Activated CD8-positive, alpha-beta memory T cell treated with anti-CD3 and anti-CD28 coated beads, Interleukin-2, amount 10 ng/mL, durations not matched to agents 7 days and 5 days (primary cell): ENCODE measurements at regions not wholly inside any gene's neighbourhood (a gene's known extent, or its start where the extent isn't known, plus 50 kb on each side); places are given as distances from the start of the nearest gene placed in this dataset.

ENCODE experiments used
- ATAC-seq: fragments of 150-1000 bp; cut with Tn5 transposase; one replicate; pipeline ENCODE4 v1.10.0; 2021; ENCODE audit warnings: moderate library complexity
- CTCF ChIA-PET: fragments of 350-600 bp; sonication (Branson Sonifier 250); formaldehyde crosslinking; loops from one replicate; lab custom pipeline; 2021; ENCODE audit warnings: antibody characterized with exemption; lab: Charles Lee
- DNase-seq: peaks from one replicate; pipeline ENCODE4 v3.0.0-alpha.2; 2020
- H3K27ac Mint-ChIP-seq: one replicate; pipeline ENCODE4 v1.8.0; 2021; ENCODE audit warnings: mild to moderate bottlenecking, mixed read lengths
- H3K27me3 Mint-ChIP-seq: one replicate; pipeline ENCODE4 v1.8.0; 2021; ENCODE audit warnings: mixed read lengths
- H3K36me3 Mint-ChIP-seq: one replicate; pipeline ENCODE4 v1.8.0; 2021; ENCODE audit warnings: mild to moderate bottlenecking, mixed read lengths
- H3K4me1 Mint-ChIP-seq: one replicate; pipeline ENCODE4 v1.8.0; 2021; ENCODE audit warnings: mixed read lengths
- H3K4me3 Mint-ChIP-seq: one replicate; pipeline ENCODE4 v1.8.0; 2021; ENCODE audit warnings: mild to moderate bottlenecking, moderate library complexity, mixed read lengths
- H3K9me3 Mint-ChIP-seq: one replicate; pipeline ENCODE4 v1.8.0; 2022; ENCODE audit warnings: low read depth, mixed read lengths

DNA sequence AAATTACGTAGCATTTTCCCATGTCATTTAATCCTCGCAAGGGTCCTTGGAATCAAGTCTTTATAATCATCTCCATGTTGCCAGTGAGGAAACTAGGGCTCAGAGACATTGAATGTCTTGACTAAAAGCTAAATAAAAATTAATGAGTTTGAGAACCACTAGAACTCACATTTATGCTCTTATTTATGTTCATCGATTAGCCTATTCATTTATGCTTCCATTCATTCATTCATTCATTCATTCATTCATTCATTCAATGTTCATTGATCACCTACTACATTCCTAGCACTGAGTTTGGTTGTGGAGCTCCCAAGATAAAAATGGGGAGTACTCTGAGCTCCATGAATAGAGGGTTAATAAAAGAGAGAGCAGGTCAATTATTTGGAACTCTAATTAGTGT lies 59.7 kb downstream of the KCNA1 start:
- Mint-ChIP-seq H3K9me3 (no peaks in the 10 kb centered on the region), H3K27me3 (peaks cover 22% of the 10 kb centered on the region), H3K36me3 (no peaks in the 10 kb centered on the region), H3K4me1 (no peaks in the 10 kb centered on the region), H3K27ac (no peak overlapping the region), H3K4me3 (no peak overlapping the region)
- CTCF ChIA-PET, result no interaction called here
- DNase-seq (no peak), ATAC-seq (no peak)

DNA sequence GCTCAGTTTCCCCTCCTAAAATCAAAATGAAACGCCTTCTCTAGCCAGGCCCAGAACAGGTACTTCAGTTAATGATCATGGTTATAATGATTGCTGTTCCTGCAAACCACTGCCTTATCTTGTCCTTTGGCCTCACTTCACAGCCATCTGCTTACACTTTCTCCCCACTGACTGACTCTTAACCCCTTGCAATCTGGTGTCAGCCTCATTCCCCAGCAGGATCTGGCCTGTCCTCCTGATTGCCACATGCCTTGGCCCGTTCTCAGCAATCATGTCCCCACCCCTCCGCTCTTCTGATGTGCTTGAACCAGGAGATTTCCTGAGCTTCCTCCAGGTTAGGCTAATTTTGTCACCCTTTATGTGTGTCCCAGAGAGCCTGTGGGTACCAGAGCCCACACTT lies 64.5 kb downstream of the KCNA1 start:
- H3K27me3 Mint-ChIP-seq, result peaks cover 11% of the 10 kb centered on the region
- no peaks in the 10 kb centered on the region for H3K36me3 Mint-ChIP-seq
- DNase-seq (no peak), ATAC-seq (no peak)
- no peaks in the 10 kb centered on the region for H3K9me3 Mint-ChIP-seq
- H3K27ac Mint-ChIP-seq, result no peak overlapping the region
- H3K4me1 Mint-ChIP-seq, result no peaks in the 10 kb centered on the region
- H3K4me3 Mint-ChIP-seq, result no peak overlapping the region
- CTCF ChIA-PET, result no interaction called here

DNA sequence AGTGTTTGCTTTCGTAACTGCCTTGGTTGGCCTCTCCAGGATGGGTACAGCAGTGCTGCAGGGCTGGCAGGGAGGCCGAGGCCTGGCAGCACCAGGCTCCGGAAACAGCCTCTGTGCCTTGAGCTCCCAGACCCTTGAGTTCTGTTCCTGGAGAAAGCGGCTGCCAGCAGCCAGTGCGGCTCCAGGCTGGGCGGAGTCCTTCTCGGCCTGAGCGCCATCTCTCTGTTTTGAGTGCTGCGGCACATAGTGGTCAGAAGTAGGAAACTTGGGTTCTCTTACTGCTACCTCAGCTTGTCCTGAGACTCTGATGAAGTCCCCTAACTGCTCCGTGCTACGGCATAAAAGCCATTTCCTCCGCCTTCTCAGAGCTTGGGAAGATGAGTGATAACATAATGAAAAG lies 65.9 kb downstream of the KCNA1 start:
- peaks cover 19% of the 10 kb centered on the region for H3K27me3 Mint-ChIP-seq
- no peak overlapping the region for H3K27ac Mint-ChIP-seq
- ATAC-seq, result no peak
- no peaks in the 10 kb centered on the region for H3K9me3 Mint-ChIP-seq
- H3K4me3 Mint-ChIP-seq, result no peak overlapping the region
- no peaks in the 10 kb centered on the region for H3K4me1 Mint-ChIP-seq
- CTCF ChIA-PET, result interaction anchor here (0.7 kb wide), 1 partner anchor 122 kb away, joined by 3 read pairs; no protein-coding TSS in a partner anchor
- DNase-seq, result no peak
- no peaks in the 10 kb centered on the region for H3K36me3 Mint-ChIP-seq

DNA sequence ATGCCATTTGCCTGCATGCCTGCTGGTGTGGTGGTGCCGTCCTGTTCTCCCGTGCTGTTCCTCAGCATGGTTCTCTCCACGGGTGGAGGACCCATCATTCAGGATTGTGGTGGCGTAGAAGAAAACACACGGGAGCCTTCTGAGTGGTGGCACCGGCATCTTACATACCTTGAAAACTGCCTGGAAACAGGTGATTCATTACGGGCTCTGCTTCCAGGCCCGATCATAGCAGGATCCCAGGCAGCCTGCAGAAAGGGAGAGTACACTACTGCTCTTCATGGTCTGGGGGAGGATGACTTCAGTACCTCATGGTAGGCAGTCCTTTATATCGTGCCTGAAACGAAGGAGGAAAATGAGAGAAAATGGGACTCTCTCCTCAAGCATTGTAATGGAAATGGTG lies 66.6 kb upstream of the KCNA5 start:
- Mint-ChIP-seq H3K4me3 (no peak overlapping the region), H3K27me3 (peaks cover 21% of the 10 kb centered on the region), H3K9me3 (no peaks in the 10 kb centered on the region), H3K27ac (no peak overlapping the region), H3K4me1 (no peaks in the 10 kb centered on the region), H3K36me3 (no peaks in the 10 kb centered on the region)
- CTCF ChIA-PET, result interaction anchor here (0.6 kb wide), 1 partner anchor 75 kb away, joined by 4 read pairs; no protein-coding TSS in a partner anchor
- no peak for ATAC-seq
- DNase-seq, result no peak

DNA sequence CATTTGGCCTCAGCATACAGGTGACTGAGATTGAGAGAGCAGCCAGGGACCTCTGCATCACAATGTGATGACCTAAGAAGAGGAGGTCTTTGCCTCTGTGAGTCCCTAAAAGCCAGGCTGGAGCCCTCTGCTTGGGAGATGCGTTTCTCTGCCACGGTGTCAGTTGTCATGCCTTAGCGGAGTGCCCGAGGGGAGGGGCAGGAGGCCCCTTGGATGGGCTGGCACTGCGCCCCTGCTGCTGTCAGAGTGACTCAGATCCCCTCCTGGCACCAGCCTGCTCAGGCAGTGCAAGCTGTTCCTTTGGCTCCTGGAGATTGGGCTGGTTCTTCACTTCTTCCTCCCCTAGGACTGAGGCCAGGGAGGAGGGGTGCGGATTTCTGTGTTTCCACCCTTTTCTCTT lies 64.9 kb upstream of the KCNA5 start:
- Mint-ChIP-seq H3K4me1 (no peaks in the 10 kb centered on the region), H3K27me3 (peaks cover 19% of the 10 kb centered on the region), H3K9me3 (no peaks in the 10 kb centered on the region), H3K4me3 (no peak overlapping the region), H3K36me3 (no peaks in the 10 kb centered on the region), H3K27ac (no peak overlapping the region)
- ATAC-seq (no peak), DNase-seq (no peak)
- CTCF ChIA-PET, result no interaction called here

DNA sequence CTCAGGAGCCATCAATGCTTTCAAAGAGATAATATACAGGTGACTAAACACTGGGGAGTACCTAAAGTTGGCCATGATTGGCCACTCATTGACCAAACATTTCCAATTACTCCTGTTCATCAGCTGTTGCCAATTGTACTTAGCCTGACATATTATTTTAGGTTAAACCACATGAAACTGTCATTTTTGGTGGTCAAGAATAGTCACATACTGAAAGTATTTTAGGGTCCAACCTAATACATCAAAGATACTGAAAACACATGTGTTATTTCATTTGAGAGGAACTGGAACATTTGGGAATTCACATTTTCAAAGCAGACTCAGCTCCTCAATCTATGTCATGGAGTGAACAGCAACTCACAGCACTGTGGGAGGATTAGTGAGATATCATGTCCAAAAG lies 63.9 kb upstream of the KCNA5 start:
- Mint-ChIP-seq H3K36me3 (no peaks in the 10 kb centered on the region), H3K27ac (no peak overlapping the region), H3K4me3 (no peak overlapping the region), H3K4me1 (no peaks in the 10 kb centered on the region), H3K27me3 (peaks cover 19% of the 10 kb centered on the region), H3K9me3 (no peaks in the 10 kb centered on the region)
- ATAC-seq (no peak), DNase-seq (no peak)
- CTCF ChIA-PET, result interaction anchor here (0.5 kb wide), 1 partner anchor 274 kb away, joined by 3 read pairs; no protein-coding TSS in a partner anchor

DNA sequence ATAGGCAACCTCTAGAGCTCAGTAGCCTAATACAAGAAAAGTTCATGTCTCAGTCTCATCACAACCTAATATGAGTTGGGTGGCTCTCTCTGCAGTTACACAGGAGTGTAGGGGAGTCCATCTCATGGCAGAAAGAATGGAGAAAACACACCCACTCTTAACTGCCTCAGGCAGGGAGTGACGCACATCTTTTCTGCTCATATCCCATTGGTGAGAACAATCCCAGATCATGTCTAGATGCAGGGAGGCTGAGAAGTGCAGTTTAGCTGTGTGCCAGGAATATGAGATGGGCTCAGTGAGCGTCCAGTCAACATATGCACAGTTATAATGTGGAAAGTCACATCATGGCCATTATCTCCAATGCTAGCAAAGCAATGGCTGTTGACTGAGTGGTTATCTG lies 59.3 kb upstream of the KCNA5 start:
- CTCF ChIA-PET, result no interaction called here
- no peak for ATAC-seq
- H3K27me3 Mint-ChIP-seq, result peaks cover 18% of the 10 kb centered on the region

DNA sequence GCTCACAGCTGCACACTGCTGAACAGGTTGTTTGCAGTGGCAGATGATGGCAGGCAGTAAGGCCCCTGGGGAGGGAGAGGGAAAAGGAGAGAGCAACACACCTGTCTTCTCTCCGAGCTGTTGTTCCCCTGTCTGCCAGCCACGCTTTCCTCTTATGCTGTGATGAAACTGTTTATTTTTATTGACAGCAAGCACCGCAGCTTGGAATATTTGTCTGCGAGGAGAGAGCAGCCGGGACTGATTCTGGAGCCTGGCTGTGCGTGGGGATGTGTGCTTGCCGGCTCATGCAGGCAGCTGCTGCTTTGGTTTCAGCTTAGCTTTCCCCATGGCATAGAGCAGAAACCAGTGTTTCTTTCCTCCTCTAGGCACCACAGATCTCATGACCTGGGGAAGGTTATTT lies 58.7 kb upstream of the KCNA5 start:
- H3K4me3 Mint-ChIP-seq, result no peak overlapping the region
- H3K4me1 Mint-ChIP-seq, result no peaks in the 10 kb centered on the region
- H3K27ac Mint-ChIP-seq, result no peak overlapping the region
- no peaks in the 10 kb centered on the region for H3K36me3 Mint-ChIP-seq
- peaks cover 16% of the 10 kb centered on the region for H3K27me3 Mint-ChIP-seq
- H3K9me3 Mint-ChIP-seq, result no peaks in the 10 kb centered on the region
- ATAC-seq (no peak), DNase-seq (no peak)
- CTCF ChIA-PET, result no interaction called here

More for the DNA sequence above, 59.3 kb upstream of the KCNA5 start:
- H3K4me3 Mint-ChIP-seq, result no peak overlapping the region
- no peak overlapping the region for H3K27ac Mint-ChIP-seq
- no peaks in the 10 kb centered on the region for H3K9me3 Mint-ChIP-seq
- DNase-seq, result no peak
- H3K4me1 Mint-ChIP-seq, result no peaks in the 10 kb centered on the region
- H3K36me3 Mint-ChIP-seq, result no peaks in the 10 kb centered on the region

DNA sequence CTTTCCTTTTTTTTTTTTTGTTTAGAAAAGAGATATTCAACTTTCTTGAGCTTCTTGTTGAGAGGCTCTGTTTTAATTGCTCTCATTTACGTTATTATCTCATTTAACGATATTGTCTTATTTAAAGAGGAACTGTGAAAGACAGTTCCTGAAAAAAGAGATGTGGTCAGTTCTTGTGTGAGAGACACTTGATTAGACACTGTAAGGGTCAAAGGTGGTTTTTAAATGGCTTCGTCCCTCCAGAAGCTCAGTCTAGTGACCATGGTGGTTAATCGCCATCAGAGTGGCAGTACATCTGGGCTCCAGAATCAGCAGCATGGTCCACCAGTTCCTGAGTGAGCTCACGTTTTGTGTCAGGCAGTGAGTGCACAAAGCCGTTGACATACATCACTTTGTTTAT lies 57.9 kb upstream of the KCNA5 start:
- Mint-ChIP-seq H3K36me3 (no peaks in the 10 kb centered on the region), H3K4me1 (no peaks in the 10 kb centered on the region), H3K27me3 (peaks cover 14% of the 10 kb centered on the region), H3K4me3 (no peak overlapping the region), H3K27ac (no peak overlapping the region), H3K9me3 (no peaks in the 10 kb centered on the region)
- ATAC-seq, result no peak
- CTCF ChIA-PET, result interaction anchor here (0.6 to 1.2 kb wide), 4 partner anchors 75 to 1990 kb away, joined by 3 to 5 read pairs (median 4); no protein-coding TSS in a partner anchor
- no peak for DNase-seq

DNA sequence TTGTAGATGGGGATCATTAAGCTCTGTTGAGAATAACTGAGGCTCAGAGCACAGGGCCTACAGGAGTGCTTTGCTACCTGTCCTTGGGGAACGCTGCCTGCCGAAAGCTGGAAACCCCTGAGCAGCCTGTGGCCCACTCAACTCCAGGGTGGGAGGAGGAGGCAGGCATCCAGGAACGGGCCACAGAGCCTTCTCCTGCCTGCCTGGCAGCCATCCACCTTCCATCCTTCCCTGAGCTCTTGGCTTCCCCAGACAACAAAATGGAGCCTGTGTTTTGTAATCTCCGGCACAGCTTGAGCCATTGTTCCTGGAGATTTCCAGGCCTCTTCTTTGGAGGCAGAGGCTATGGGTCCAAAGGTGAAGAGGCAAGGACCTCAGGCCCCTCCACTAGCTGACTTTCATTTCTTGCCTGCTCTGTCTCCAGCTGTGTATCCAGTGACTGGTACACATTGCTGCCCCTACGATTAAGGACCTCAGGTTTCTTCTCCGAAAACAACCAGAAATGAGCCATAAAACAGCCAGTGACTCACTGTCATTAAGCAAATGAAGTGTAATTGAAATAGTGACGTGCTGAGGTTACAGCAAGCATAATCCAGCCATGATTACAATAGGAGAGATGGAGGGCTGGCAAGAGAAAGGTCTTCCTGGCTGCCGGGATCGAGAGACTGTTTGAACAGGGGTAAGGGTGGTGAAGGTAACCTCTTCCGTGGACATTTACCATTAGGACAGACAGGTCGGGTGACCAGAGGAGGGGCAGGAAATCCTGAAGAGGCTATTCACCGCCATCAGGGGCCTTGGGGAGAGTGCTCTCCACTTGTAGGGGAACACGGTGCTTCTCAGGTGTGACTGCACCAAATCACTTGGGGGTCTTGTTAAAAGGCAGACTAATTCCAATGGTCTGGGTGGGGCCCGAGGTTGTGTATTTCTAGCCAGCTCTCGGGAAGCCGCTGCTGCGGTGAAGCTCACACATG lies 56.3 kb upstream of the KCNA5 start:
- H3K27me3 Mint-ChIP-seq, result peaks cover 16% of the 10 kb centered on the region
- H3K9me3 Mint-ChIP-seq, result no peaks in the 10 kb centered on the region
- no peak overlapping the region for H3K4me3 Mint-ChIP-seq
- DNase-seq (no peak), ATAC-seq (no peak)
- no peak overlapping the region for H3K27ac Mint-ChIP-seq
- CTCF ChIA-PET, result interaction anchor here (0.8 kb wide), 1 partner anchor 130 kb away, joined by 4 read pairs; no protein-coding TSS in a partner anchor
- no peaks in the 10 kb centered on the region for H3K36me3 Mint-ChIP-seq
- H3K4me1 Mint-ChIP-seq, result no peaks in the 10 kb centered on the region

DNA sequence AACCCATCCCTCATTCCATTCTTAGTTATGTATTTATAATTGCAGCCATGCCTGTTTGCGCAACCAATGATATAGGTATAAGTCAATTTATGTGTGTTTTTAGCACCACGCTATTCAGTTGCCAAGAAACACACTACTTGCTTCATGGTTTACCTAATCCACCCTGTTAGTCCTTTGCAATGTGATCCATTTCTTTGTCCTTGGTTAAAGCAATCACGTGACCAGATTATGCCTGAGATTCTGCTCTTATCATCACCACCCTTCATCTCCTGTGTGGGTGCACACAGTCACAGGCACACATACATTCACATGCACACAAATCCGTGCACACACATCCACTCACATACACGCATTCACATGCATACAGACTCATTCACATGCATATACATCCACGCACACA lies 52.3 kb upstream of the KCNA5 start:
- no peak overlapping the region for H3K4me3 Mint-ChIP-seq
- no peaks in the 10 kb centered on the region for H3K36me3 Mint-ChIP-seq
- peaks cover 23% of the 10 kb centered on the region for H3K27me3 Mint-ChIP-seq
- no peak overlapping the region for H3K27ac Mint-ChIP-seq
- DNase-seq, result no peak
- H3K4me1 Mint-ChIP-seq, result no peaks in the 10 kb centered on the region
- CTCF ChIA-PET, result no interaction called here
- no peaks in the 10 kb centered on the region for H3K9me3 Mint-ChIP-seq
- ATAC-seq, result no peak

DNA sequence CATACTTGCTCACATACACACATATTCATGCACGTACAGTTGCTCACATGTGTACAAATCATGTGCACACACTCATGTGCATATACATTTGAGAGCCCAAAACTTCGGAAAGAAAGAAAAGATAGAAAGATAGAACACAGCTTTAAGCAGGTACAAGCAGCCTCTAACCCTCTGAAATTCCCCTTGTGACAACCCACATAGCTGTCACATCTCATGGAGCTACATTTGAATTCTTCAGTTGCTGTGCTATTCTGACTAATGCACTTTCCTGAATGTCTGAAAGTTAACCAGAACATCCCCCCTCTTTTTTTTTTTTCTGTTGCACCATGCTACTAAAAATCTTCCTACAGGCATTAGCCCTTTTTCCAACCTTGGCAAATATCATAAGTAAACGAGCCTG lies 51.9 kb upstream of the KCNA5 start:
- Mint-ChIP-seq H3K27me3 (peaks cover 23% of the 10 kb centered on the region), H3K9me3 (no peaks in the 10 kb centered on the region), H3K4me3 (no peak overlapping the region), H3K4me1 (no peaks in the 10 kb centered on the region), H3K27ac (no peak overlapping the region), H3K36me3 (no peaks in the 10 kb centered on the region)
- CTCF ChIA-PET, result no interaction called here
- ATAC-seq, result no peak
- DNase-seq, result no peak

DNA sequence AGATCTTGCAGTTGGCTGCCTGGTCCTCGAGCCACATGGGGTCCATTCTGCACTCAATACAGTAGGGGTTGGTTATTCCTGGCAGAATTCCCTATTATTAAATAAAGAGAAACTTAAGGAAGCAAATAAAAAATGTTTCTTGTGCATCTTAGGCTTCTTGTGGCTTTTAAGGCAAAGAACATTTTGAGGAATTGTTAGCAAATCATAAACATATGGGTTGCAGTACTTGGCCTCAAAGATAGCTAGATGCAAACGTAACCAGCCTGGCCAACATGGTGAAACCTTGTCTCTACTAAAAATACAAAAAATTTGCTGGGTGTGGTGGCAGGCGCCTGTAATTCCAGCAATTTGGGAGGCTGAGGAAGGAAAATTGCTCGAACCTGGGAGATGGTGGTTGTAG lies 50.8 kb upstream of the KCNA5 start:
- CTCF ChIA-PET, result no interaction called here
- ATAC-seq, result no peak

More for the DNA sequence above, 50.8 kb upstream of the KCNA5 start:
- no peaks in the 10 kb centered on the region for H3K4me1 Mint-ChIP-seq
- H3K27me3 Mint-ChIP-seq, result peaks cover 22% of the 10 kb centered on the region
- H3K27ac Mint-ChIP-seq, result no peak overlapping the region
- H3K36me3 Mint-ChIP-seq, result no peaks in the 10 kb centered on the region
- no peak for DNase-seq
- no peak overlapping the region for H3K4me3 Mint-ChIP-seq
- no peaks in the 10 kb centered on the region for H3K9me3 Mint-ChIP-seq
